ENCODE measurements at regions not wholly inside any gene's neighbourhood (a gene's known extent, or its start where the extent isn't known, plus 50 kb on each side); places are given as distances from the start of the nearest gene placed in this dataset.

DNA sequence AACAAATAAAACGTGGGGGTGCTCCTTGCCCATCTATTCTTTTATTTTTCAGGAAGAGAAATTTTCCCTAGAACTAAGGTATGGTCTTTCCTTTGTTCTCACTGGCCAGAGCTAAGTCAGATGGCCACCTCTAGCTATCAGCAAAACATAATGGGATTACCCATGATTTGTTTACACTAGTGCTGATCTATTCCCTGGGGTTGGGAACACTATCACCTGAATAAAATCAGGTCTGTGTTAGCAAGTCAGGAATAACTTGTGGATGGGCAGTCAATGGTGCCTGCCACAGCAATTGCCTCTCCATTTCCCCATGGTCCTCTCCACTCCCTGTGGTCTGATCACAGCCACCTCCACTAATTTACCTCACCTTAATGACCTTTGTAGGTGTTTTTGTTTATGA, 181.7 kb upstream of the CADPS start:
- H4K20me1 ChIP-seq (ENCODE audit: control insufficient read depth, insufficient read depth, low read length, poor library complexity, severe bottlenecking), result no peaks in the 10 kb centered on the region
- ATAC-seq (ENCODE audit: low read depth) (no peak), DNase-seq (no peak)
- WGBS (ENCODE audit: insufficient coverage), result no CpG with 5 or more reads among the region's 1 CpG
- H3K79me2 ChIP-seq (ENCODE audit: control insufficient read depth, insufficient read depth, low read length), result no peaks in the 10 kb centered on the region
- Mint-ChIP-seq H3K27me3 (no peaks in the 10 kb centered on the region), H3K4me3 (no peak overlapping the region), H3K4me1 (no peaks in the 10 kb centered on the region), H3K9me3 (ENCODE audit: insufficient read depth) (no peaks in the 10 kb centered on the region), H3K27ac (no peak overlapping the region)
- no peak overlapping the region for H2AFZ ChIP-seq (ENCODE audit: insufficient read depth, low read depth, low read length, poor library complexity, severe bottlenecking)
- no peaks in the 10 kb centered on the region for H3K9me3 ChIP-seq (ENCODE audit: control extremely low read depth in 1 of 3, control insufficient read depth in 2 of 3, insufficient read depth in 1 of 3, low read length in 2 of 3)
- H3K4me1 ChIP-seq (ENCODE audit: control insufficient read depth in 2 of 2, insufficient read depth in 2 of 2, low read length in 2 of 2), result no peaks in the 10 kb centered on the region
- no peaks in the 10 kb centered on the region for H3K36me3 ChIP-seq (replicated peaks in 1 of 2; ENCODE audit: control extremely low read depth in 1 of 2, control insufficient read depth in 1 of 2, extremely low read depth in 1 of 2, insufficient read depth in 2 of 2, low read length in 1 of 2)
- TF ChIP-seq EZH2 (IDR thresholded peaks at IDR 0.05; ENCODE audit: borderline replicate concordance, insufficient read depth, low read depth, low read length, poor library complexity, severe bottlenecking), result no peak
- TF ChIP-seq, protein P1, sequence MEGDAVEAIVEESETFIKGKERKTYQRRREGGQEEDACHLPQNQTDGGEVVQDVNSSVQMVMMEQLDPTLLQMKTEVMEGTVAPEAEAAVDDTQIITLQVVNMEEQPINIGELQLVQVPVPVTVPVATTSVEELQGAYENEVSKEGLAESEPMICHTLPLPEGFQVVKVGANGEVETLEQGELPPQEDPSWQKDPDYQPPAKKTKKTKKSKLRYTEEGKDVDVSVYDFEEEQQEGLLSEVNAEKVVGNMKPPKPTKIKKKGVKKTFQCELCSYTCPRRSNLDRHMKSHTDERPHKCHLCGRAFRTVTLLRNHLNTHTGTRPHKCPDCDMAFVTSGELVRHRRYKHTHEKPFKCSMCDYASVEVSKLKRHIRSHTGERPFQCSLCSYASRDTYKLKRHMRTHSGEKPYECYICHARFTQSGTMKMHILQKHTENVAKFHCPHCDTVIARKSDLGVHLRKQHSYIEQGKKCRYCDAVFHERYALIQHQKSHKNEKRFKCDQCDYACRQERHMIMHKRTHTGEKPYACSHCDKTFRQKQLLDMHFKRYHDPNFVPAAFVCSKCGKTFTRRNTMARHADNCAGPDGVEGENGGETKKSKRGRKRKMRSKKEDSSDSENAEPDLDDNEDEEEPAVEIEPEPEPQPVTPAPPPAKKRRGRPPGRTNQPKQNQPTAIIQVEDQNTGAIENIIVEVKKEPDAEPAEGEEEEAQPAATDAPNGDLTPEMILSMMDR (IDR thresholded peaks at IDR 0.05), result no peak
- no peaks in the 10 kb centered on the region for H3K27me3 ChIP-seq (replicated peaks in 1 of 4; ENCODE audit: control extremely low read depth in 1 of 4, control insufficient read depth in 3 of 4, insufficient read depth in 4 of 4, low read length in 3 of 4)
- H3K4me2 ChIP-seq (replicated peaks; ENCODE audit: low read depth, low read length, poor library complexity, severe bottlenecking), result no peak overlapping the region
- no peak overlapping the region for H3K9ac ChIP-seq (ENCODE audit: low read length)
- intact Hi-C loops (cut with micrococcal nuclease), result no loop called here
- CTCF ChIA-PET, result no interaction called here
- POLR2A ChIA-PET, result no interaction called here
- no peak overlapping the region for H3K4me3 ChIP-seq (ENCODE audit: control extremely low read depth in 1 of 5, extremely low read depth in 1 of 5, insufficient read depth in 1 of 5, low read depth in 2 of 5, low read length in 4 of 5)
- no peak overlapping the region for H3K27ac ChIP-seq (ENCODE audit: low read length in 2 of 2)

- H3K36me3 ChIP-seq (replicated peaks in 1 of 2; ENCODE audit: control extremely low read depth in 1 of 2, control insufficient read depth in 1 of 2, extremely low read depth in 1 of 2, insufficient read depth in 2 of 2, low read length in 1 of 2), result no peaks in the 10 kb centered on the region
- intact Hi-C loops (cut with micrococcal nuclease), result no loop called here
- ATAC-seq (ENCODE audit: low read depth), result no peak
- H3K27ac Mint-ChIP-seq, result no peak overlapping the region
- no peaks in the 10 kb centered on the region for H3K4me1 ChIP-seq (ENCODE audit: control insufficient read depth in 2 of 2, insufficient read depth in 2 of 2, low read length in 2 of 2)
- H3K4me3 ChIP-seq (ENCODE audit: control extremely low read depth in 1 of 5, extremely low read depth in 1 of 5, insufficient read depth in 1 of 5, low read depth in 2 of 5, low read length in 4 of 5), result no peak overlapping the region
- WGBS (ENCODE audit: insufficient coverage), result no CpG with 5 or more reads among the region's 2 CpGs
- H3K27me3 ChIP-seq (replicated peaks in 1 of 4; ENCODE audit: control extremely low read depth in 1 of 4, control insufficient read depth in 3 of 4, insufficient read depth in 4 of 4, low read length in 3 of 4), result no peaks in the 10 kb centered on the region
- DNase-seq, result no peak
- H4K20me1 ChIP-seq (ENCODE audit: control insufficient read depth, insufficient read depth, low read length, poor library complexity, severe bottlenecking), result no peaks in the 10 kb centered on the region
- H3K4me1 Mint-ChIP-seq, result no peaks in the 10 kb centered on the region
- no peak overlapping the region for H3K27ac ChIP-seq (ENCODE audit: low read length in 2 of 2)
- H3K79me2 ChIP-seq (ENCODE audit: control insufficient read depth, insufficient read depth, low read length), result no peaks in the 10 kb centered on the region
- H2AFZ ChIP-seq (ENCODE audit: insufficient read depth, low read depth, low read length, poor library complexity, severe bottlenecking), result no peak overlapping the region
- H3K9ac ChIP-seq (ENCODE audit: low read length), result no peak overlapping the region
- H3K9me3 Mint-ChIP-seq (ENCODE audit: insufficient read depth), result peaks cover 2% of the 10 kb centered on the region
- H3K4me2 ChIP-seq (replicated peaks; ENCODE audit: low read depth, low read length, poor library complexity, severe bottlenecking), result no peak overlapping the region
- no peaks in the 10 kb centered on the region for H3K27me3 Mint-ChIP-seq
- ChIA-PET POLR2A (no interaction called here), CTCF (no interaction called here)
- H3K4me3 Mint-ChIP-seq, result no peak overlapping the region
- no peaks in the 10 kb centered on the region for H3K9me3 ChIP-seq (ENCODE audit: control extremely low read depth in 1 of 3, control insufficient read depth in 2 of 3, insufficient read depth in 1 of 3, low read length in 2 of 3)
- TF ChIP-seq, protein P1 (IDR thresholded peaks at IDR 0.05), result no peak
- no peak for TF ChIP-seq EZH2 (IDR thresholded peaks at IDR 0.05; ENCODE audit: borderline replicate concordance, insufficient read depth, low read depth, low read length, poor library complexity, severe bottlenecking)
Observed at GRCh38 chr3:63060412-63060811, 185.2 kb upstream of the CADPS start.
